Renal cortex interstitium (tissue), 11 donors: ENCODE measurements at regions not wholly inside any gene's neighbourhood (a gene's known extent, or its start where the extent isn't known, plus 50 kb on each side); places are given as distances from the start of the nearest gene placed in this dataset.

ENCODE experiments used
- DNase-seq, 11 donors: peaks; one replicate each; pipeline ENCODE4 v3.0.0-alpha.2; 2013; ENCODE audit warnings: low read depth in 9 of 11, low spot score in 4 of 11; ENCODE audit errors: extremely low read depth in 1 of 11

- no peak for DNase-seq
Observed at GRCh38 chr2:60046529-60046928, 506.9 kb downstream of the BCL11A start.

DNA sequence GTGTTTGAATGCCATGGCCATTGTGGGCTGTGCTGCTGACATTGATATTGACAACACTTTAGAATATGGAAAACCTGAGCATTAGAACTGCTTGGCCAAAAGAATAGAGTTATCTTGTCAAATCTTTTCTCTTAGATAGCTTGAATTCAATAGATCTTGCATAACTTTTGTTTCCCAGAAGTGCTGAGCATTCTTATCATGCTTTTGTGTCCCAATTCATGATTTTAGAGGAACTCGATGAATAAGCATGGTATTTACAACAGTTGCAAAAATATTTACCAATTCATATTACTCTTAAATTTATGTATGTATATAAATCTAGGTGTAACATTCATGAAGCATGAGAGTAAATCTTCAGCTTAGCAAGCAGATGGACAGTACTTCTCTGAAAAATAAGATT, 508.0 kb downstream of the BCL11A start:
- no peak for DNase-seq

GRCh38 chr2:60044484-60044883, 509.0 kb downstream of the BCL11A start:
- DNase-seq: no peak

DNA sequence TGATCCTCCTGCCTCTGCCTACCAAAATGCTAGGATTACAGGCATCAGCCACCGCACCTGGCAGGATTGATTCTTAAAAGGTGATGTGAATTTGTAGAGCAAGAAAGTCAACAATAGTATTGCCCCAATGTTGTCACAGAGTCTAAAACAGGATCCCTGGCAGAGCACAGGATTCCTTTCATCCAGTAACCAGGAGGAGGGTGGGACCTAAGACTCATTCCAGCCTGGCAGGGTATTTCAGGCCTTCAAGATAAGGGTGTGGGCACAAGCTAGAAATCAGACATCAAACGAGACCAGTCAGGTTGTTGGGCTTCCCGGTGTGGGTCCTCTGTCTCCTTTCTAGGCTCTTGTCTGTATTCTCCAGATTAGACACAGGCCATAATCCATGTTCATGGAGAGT, 511.4 kb downstream of the BCL11A start:
- DNase-seq: no peak

- DNase-seq: no peak
Observed at GRCh38 chr2:60033325-60033724, 520.1 kb downstream of the BCL11A start.

DNA sequence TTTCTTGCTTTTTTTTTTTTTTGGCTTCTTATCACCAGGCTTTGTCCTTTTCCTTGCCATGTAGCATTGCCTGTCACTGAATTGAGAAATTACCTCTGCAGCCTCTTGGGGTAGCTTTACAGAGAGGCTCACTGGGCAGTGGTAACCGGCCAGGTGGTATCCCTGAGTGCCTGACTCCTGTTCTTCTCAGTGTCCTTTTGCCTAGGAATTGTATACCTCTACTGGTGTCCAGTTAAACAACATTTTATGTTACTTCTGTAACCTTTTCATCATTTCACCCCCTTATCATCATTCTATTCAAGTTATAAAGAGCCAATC, 523.9 kb downstream of the BCL11A start:
- DNase-seq: no peak

- DNase-seq: no peak
Observed at GRCh38 chr2:60028849-60029565, 524.4 kb downstream of the BCL11A start.

DNA sequence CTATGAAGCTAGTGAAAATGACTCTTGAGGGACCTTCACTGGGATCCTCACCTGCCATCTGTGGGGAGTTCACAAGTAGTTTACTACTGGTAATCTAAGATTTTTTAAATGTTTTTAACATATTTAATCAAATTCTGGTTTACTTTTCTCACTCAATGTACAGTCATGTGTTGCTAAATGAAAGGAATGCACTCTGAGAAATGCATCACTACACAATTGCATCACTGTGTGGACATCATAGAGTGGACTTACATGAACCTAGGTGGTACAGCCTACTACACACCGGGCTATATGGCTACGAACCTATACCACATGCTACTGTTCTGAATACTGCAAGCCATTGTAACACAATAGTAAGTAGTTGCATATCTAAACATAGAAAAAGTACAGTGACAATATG, 528.0 kb downstream of the BCL11A start:
- no peak for DNase-seq

GRCh38 chr2:60023256-60023985, 530.0 kb downstream of the BCL11A start:
- no peak for DNase-seq

GRCh38 chr2:60007671-60008070, 545.8 kb downstream of the BCL11A start:
- no peak for DNase-seq

GRCh38 chr2:60003076-60003475, 550.4 kb downstream of the BCL11A start:
- DNase-seq: no peak

DNA sequence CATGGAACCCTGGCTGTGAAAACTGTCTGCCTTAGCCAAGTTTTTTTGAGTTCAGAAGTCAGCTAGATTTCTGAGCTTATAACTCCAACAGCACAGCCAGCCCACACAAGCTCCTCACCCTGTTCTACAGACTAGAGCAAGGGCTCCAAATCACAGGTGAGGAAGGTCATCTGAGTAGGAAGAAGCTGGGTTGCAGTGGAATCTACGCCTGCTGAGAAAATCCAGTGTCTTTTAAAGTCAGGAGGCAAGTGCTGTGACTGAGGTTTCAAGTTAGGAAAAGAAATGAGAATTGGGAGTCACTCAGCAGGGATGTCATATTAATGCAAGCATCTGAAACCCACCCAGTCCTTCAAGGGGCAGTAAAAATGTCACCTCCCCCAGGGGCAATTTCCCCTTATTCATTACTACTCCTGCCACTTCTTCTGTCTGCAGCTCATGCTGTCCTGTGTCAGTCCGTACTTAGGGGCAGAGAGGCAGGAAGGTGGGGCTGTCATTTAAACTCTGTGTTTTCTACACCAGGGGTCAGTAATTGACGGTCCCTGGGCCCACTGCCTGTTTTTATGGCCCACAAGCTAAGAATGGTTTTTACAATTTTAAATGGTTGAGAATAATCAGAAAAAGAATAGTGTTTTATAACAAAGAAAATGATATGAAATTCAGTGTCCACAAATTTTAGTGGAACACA, 551.1 kb downstream of the BCL11A start:
- DNase-seq: no peak

DNA sequence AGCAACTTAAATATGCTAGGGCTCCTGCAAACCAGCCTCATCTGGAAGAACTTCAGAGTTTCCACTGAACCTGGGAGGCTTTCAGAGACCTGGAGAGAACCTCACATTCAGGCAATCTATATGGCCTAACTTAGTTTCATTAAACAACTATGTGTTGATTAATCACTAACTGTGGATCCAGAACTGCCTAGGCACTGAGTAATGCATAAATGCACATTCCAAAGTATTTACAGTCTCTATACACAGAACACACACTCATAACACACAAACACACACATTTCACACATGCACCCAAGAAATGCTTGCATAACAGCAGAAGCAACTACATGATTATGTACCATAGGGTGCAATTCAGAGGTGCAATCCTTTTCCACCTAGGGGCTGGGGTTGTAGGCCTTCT, 552.8 kb downstream of the BCL11A start:
- no peak for DNase-seq

DNA sequence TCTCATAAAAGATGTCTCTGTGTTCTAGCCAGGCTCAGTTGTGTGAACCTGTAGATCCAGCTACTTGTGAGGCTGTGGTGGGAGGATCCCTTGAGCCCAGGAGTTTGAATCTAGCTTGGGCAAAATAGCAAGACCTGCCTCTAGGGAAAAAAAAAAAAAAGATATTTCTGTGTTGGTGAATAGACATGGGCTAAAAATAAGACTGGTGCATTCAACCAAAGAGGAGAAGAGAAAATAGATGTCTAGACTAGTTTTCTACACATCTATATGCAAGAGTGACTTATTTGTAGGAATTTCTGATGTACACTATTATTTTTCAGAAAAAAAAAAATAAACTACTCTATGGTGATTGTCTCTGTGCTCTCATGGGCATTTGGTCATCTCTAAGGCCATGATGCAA, 555.1 kb downstream of the BCL11A start:
- DNase-seq: no peak

GRCh38 chr2:59997371-59997770, 556.1 kb downstream of the BCL11A start:
- DNase-seq: no peak

DNA sequence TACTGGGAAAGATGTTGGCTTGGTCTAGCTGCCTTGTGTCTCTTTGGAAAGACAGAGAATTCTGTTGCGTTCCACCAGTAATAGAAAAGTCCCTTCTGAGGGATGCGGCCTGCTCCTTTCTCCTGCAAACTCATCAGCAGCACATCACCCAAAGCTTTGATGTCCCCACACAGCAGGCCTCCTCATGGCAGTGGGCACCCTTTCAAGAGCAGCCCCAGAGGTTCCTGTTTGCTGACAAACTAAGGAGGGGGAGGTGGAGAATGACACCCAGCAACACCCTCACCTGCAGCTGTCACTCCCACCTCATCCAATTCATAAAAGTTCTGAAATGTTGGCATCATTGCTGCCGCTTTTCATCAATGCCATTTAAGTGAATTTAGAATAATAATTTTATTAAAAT, 556.6 kb downstream of the BCL11A start:
- DNase-seq: no peak

DNA sequence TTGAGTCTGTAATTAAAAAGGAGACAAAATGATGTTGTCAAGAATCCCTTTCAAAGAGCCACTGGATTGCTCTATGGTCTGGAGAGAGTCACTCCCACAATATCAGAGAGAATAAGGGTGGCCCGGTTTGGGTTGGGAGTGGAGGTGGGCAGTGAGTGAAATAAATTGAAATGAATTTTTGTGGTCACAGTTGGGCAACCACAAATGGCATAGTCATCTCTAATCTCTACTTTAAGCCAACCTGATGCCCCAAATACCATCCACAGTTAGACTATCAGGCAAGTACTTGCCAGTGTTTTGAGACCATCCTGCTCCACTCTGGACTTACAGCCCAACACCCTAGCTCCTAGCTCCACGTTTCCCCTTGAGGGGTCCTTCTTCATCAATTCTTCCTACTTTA, 559.7 kb downstream of the BCL11A start:
- DNase-seq: no peak

- DNase-seq: no peak
Observed at GRCh38 chr2:59988341-59988740, 565.1 kb downstream of the BCL11A start.

GRCh38 chr2:59986511-59986910, 566.9 kb downstream of the BCL11A start:
- no peak for DNase-seq

DNA sequence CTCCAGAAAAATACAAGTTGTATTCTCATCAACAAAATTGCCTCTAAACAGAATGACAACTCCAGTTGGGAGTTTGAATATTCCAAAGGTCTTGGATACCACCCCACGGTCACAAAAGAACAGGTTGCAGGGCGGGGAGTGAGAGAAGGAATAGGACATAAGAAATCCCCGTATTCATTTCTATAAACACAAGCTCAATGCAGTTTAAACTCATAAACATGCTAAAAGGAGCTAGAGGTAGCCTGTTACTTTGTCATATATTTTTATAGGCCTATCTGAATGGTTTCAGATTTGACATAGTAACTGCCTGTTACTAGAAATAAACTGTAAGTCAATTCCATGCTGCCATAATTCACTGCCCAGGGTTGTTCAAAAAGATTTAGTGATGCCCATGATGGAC, 567.5 kb downstream of the BCL11A start:
- DNase-seq: no peak
